H9 (cell line): ENCODE measurements at regions not wholly inside any gene's neighbourhood (a gene's known extent, or its start where the extent isn't known, plus 50 kb on each side); places are given as distances from the start of the nearest gene placed in this dataset.

Experiments
- DNase-seq: peaks from one replicate; pipeline ENCODE4 v3.0.0-alpha.2; 2017
- H2AFZ ChIP-seq: one replicate; pipeline ENCODE4 v1.6.1; 2013; ENCODE audit warnings: mild to moderate bottlenecking, low read length, control low read depth, moderate library complexity
- H2AK5ac ChIP-seq: 2 replicates; pipeline ENCODE4 v1.6.1; 2013; ENCODE audit warnings: low read length, control low read depth, mixed read lengths; ENCODE audit not compliant: insufficient read length
- H2BK120ac ChIP-seq: one replicate; pipeline ENCODE4 v1.6.1; 2013; ENCODE audit warnings: low read depth, mild to moderate bottlenecking, low read length, control low read depth, inconsistent platforms; ENCODE audit not compliant: poor library complexity, severe bottlenecking
- H2BK12ac ChIP-seq: 2 replicates; pipeline ENCODE4 v1.6.1; 2013; ENCODE audit warnings: low read length, control low read depth, mixed read lengths, low read depth; ENCODE audit not compliant: insufficient read length
- H2BK15ac ChIP-seq: 2 replicates; pipeline ENCODE4 v1.6.1; 2013; ENCODE audit warnings: low read depth, low read length, control low read depth
- H2BK20ac ChIP-seq: one replicate; pipeline ENCODE4 v1.6.1; 2013; ENCODE audit warnings: low read depth, mild to moderate bottlenecking, low read length, control low read depth, inconsistent platforms; ENCODE audit not compliant: poor library complexity, severe bottlenecking
- H2BK5ac ChIP-seq: 2 replicates; pipeline ENCODE4 v1.6.1; 2013; ENCODE audit warnings: low read length, control low read depth, mixed read lengths; ENCODE audit not compliant: insufficient read length
- H3K14ac ChIP-seq: 2 replicates; pipeline ENCODE4 v1.6.1; 2013; ENCODE audit warnings: low read length, control low read depth; ENCODE audit not compliant: insufficient read depth
- H3K18ac ChIP-seq: 2 replicates; pipeline ENCODE4 v1.6.1; 2013; ENCODE audit warnings: low read depth, mild to moderate bottlenecking, mixed read lengths, low read length, control low read depth; ENCODE audit not compliant: insufficient read length
- H3K23ac ChIP-seq: 2 replicates; pipeline ENCODE4 v1.6.1; 2013; ENCODE audit warnings: low read length, control low read depth, mixed read lengths, low read depth; ENCODE audit not compliant: insufficient read length
- H3K23me2 ChIP-seq: 2 replicates; pipeline ENCODE4 v1.6.1; 2013; ENCODE audit warnings: low read depth, mild to moderate bottlenecking, mixed read lengths, low read length, control low read depth; ENCODE audit not compliant: insufficient read length, poor library complexity, severe bottlenecking
- H3K27ac ChIP-seq: 2 replicates; pipeline ENCODE4 v1.5.1; 2013; ENCODE audit warnings: low read length, control low read depth, mixed read lengths, low read depth; ENCODE audit not compliant: insufficient read length
- H3K27me3 ChIP-seq: 2 replicates; pipeline ENCODE4 v1.6.1; 2013; ENCODE audit warnings: low read length, control low read depth, inconsistent platforms; ENCODE audit not compliant: insufficient read depth
- H3K4ac ChIP-seq: 2 replicates; pipeline ENCODE4 v1.6.1; 2013; ENCODE audit warnings: low read depth, mild to moderate bottlenecking, control low read depth, inconsistent platforms, low read length, moderate library complexity
- H3K4me1 ChIP-seq: 2 replicates; pipeline ENCODE4 v1.6.1; 2013; ENCODE audit warnings: low read length, control low read depth, inconsistent platforms; ENCODE audit not compliant: insufficient read depth
- H3K4me2 ChIP-seq: 2 replicates; pipeline ENCODE4 v1.6.1; 2013; ENCODE audit warnings: low read length, control low read depth, mixed read lengths; ENCODE audit not compliant: insufficient read length, insufficient read depth
- H3K56ac ChIP-seq: 2 replicates; pipeline ENCODE4 v1.6.1; 2013; ENCODE audit warnings: low read depth, mild to moderate bottlenecking, mixed read lengths, low read length, control low read depth; ENCODE audit not compliant: insufficient read length
- H3K79me1 ChIP-seq: 2 replicates; pipeline ENCODE4 v1.6.1; 2013; ENCODE audit warnings: low read depth, mild to moderate bottlenecking, moderate library complexity, low read length, control low read depth, inconsistent platforms; ENCODE audit not compliant: insufficient read depth, poor library complexity, severe bottlenecking
- H3K79me2 ChIP-seq: 2 replicates; pipeline ENCODE4 v1.6.1; 2013; ENCODE audit warnings: low read length, control low read depth, inconsistent platforms; ENCODE audit not compliant: insufficient read depth
- H3K9ac ChIP-seq: 2 replicates; pipeline ENCODE4 v1.6.1; 2013; ENCODE audit warnings: low read length, control low read depth, mixed read lengths; ENCODE audit not compliant: insufficient read length; ENCODE audit errors: extremely low read depth
- H3K9me3 ChIP-seq: one replicate; pipeline ENCODE4 v1.6.1; 2013; ENCODE audit warnings: low read depth, low read length, inconsistent platforms; ENCODE audit not compliant: control insufficient read depth
- H3T11ph ChIP-seq: one replicate; pipeline ENCODE4 v1.6.1; 2013; ENCODE audit warnings: mild to moderate bottlenecking, low read length, control low read depth, inconsistent platforms
- H4K20me1 ChIP-seq: one replicate; pipeline ENCODE4 v1.6.1; 2013; ENCODE audit not compliant: control insufficient read depth, insufficient read length, insufficient read depth
- H4K5ac ChIP-seq: 2 replicates; pipeline ENCODE4 v1.6.1; 2013; ENCODE audit warnings: low read depth, mild to moderate bottlenecking, mixed read lengths, low read length, control low read depth; ENCODE audit not compliant: insufficient read length
- H4K8ac ChIP-seq: replicated peaks from 2 replicates; pipeline ENCODE4 v1.6.1; 2013; ENCODE audit warnings: low read length, control low read depth, mixed read lengths, low read depth; ENCODE audit not compliant: insufficient read length
- H4K91ac ChIP-seq: 2 replicates; pipeline ENCODE4 v1.6.1; 2013; ENCODE audit warnings: low read depth, mild to moderate bottlenecking, moderate library complexity, mixed read lengths, low read length, control low read depth; ENCODE audit not compliant: insufficient read length
- H3K27ac Mint-ChIP-seq, 3 experiments: 2 replicates in 2 of 3; 3 replicates in 1 of 3; pipeline ENCODE4 v1.8.0; 2020 to 2021; ENCODE audit warnings: mixed read lengths in 3 of 3, mild to moderate bottlenecking in 1 of 3, moderate library complexity in 1 of 3
- H3K27me3 Mint-ChIP-seq: 2 replicates; pipeline ENCODE4 v1.8.0; 2021; ENCODE audit warnings: low read depth, mild to moderate bottlenecking, moderate library complexity, mixed read lengths
- H3K36me3 Mint-ChIP-seq, 3 experiments: 2 replicates in 2 of 3; 3 replicates in 1 of 3; pipeline ENCODE4 v1.8.0; 2020 to 2021; ENCODE audit warnings: low read depth in 3 of 3, mixed read lengths in 3 of 3; ENCODE audit not compliant: insufficient read depth in 1 of 3
- H3K4me1 Mint-ChIP-seq, 2 experiments: 2 replicates each; pipeline ENCODE4 v1.8.0; 2020; ENCODE audit warnings: mixed read lengths in 2 of 2
- H3K4me3 Mint-ChIP-seq, 2 experiments: 2 replicates in 1 of 2; 3 replicates in 1 of 2; pipeline ENCODE4 v1.8.0; 2020 to 2021; ENCODE audit warnings: mild to moderate bottlenecking in 2 of 2, mixed read lengths in 2 of 2, moderate library complexity in 1 of 2
- H3K9me3 Mint-ChIP-seq, 2 experiments: 2 replicates in 1 of 2; 3 replicates in 1 of 2; pipeline ENCODE4 v1.8.0; 2020; ENCODE audit warnings: mild to moderate bottlenecking in 2 of 2, mixed read lengths in 2 of 2, moderate library complexity in 1 of 2
- CTCF ChIP-seq: fragments of 200-600 bp; sonication (generic); conservative IDR thresholded peaks from 3 replicates; pipeline ENCODE4 v1.8.0; 2021; ENCODE audit warnings: antibody characterized with exemption, mild to moderate bottlenecking

- H3K4me3 Mint-ChIP-seq = no peak overlapping the region
- Histone ChIP-seq H3K4me1 (no peaks in the 10 kb centered on the region), H3K23me2 (no peaks in the 10 kb centered on the region), H3K18ac (no peak overlapping the region), H2AFZ (no peak overlapping the region), H2AK5ac (no peak overlapping the region), H3K9ac (no peak overlapping the region), H3T11ph (no peak overlapping the region), H3K4me2 (no peak overlapping the region), H2BK15ac (no peak overlapping the region), H2BK120ac (no peak overlapping the region), H4K20me1 (no peaks in the 10 kb centered on the region), H3K27me3 (no peaks in the 10 kb centered on the region), H3K14ac (no peak overlapping the region), H4K8ac (no peak overlapping the region), H4K91ac (no peak overlapping the region), H3K9me3 (peaks cover 12% of the 10 kb centered on the region), H3K79me2 (no peaks in the 10 kb centered on the region), H3K4ac (no peak overlapping the region), H3K56ac (no peak overlapping the region), H3K79me1 (no peaks in the 10 kb centered on the region), H2BK20ac (no peak overlapping the region), H4K5ac (no peak overlapping the region), H2BK5ac (no peak overlapping the region), H3K23ac (no peak overlapping the region), H3K27ac (no peak overlapping the region), H2BK12ac (no peak overlapping the region)
- H3K27me3 Mint-ChIP-seq = 0 out of 2 replicates have a peak, but pooled peaks cover 5% of the 10 kb centered on the region
- peaks cover 6 to 27% (median 17%) of the 10 kb centered on the region in 3 experiments; a peak in 5 of 7 replicates for H3K36me3 Mint-ChIP-seq
- DNase-seq = no peak
- H3K4me1 Mint-ChIP-seq = no peaks in the 10 kb centered on the region
- peaks cover 28 to 35% of the 10 kb centered on the region in 2 experiments for H3K9me3 Mint-ChIP-seq
- no peak overlapping the region for H3K27ac Mint-ChIP-seq
- TF ChIP-seq CTCF = no peak
Observed at GRCh38 chr5:58215364-58215763, 244.5 kb downstream of the PLK2 start.
